ENCODE measurements at regions not wholly inside any gene's neighbourhood (a gene's known extent, or its start where the extent isn't known, plus 50 kb on each side); places are given as distances from the start of the nearest gene placed in this dataset.

- no peak for TF ChIP-seq CTCF (IDR thresholded peaks at IDR 0.05)
- no peak for TF ChIP-seq POLR2A (IDR thresholded peaks at IDR 0.05)
- no peak for TF ChIP-seq POLR2AphosphoS5 (IDR thresholded peaks at IDR 0.05)
Observed at GRCh38 chr19:31674503-31675192, 325.4 kb upstream of the TSHZ3 start.

Measured in transverse colon (tissue), 4 donors.